ENCODE measurements at regions not wholly inside any gene's neighbourhood (a gene's known extent, or its start where the extent isn't known, plus 50 kb on each side); places are given as distances from the start of the nearest gene placed in this dataset.

GRCh38 chr2:215805493-215805892 is 207.9 kb downstream of the MREG start:
- TF ChIP-seq CDX4 (CRISPR knock-in tag; IDR thresholded peaks at IDR 0.05; ENCODE audit: borderline replicate concordance) (no peak), CTCF (IDR thresholded peaks at IDR 0.05) (no peak), MLX (CRISPR knock-in tag; IDR thresholded peaks at IDR 0.05) (no peak), FOXK1 (CRISPR knock-in tag; IDR thresholded peaks at IDR 0.05) (no peak), SOX15 (CRISPR knock-in tag; IDR thresholded peaks at IDR 0.05) (no peak), HMGA2 (CRISPR knock-in tag; IDR thresholded peaks at IDR 0.05) (no peak), SMAD3 (CRISPR knock-in tag; IDR thresholded peaks at IDR 0.05; ENCODE audit: borderline replicate concordance) (no peak)
- TF ChIP-seq, protein P1, sequence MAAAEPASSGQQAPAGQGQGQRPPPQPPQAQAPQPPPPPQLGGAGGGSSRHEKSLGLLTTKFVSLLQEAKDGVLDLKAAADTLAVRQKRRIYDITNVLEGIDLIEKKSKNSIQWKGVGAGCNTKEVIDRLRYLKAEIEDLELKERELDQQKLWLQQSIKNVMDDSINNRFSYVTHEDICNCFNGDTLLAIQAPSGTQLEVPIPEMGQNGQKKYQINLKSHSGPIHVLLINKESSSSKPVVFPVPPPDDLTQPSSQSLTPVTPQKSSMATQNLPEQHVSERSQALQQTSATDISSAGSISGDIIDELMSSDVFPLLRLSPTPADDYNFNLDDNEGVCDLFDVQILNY (CRISPR knock-in tag; IDR thresholded peaks at IDR 0.05) = no peak
- Mint-ChIP-seq H3K4me3 (no peak overlapping the region), H3K9me3 (peaks cover 4% of the 10 kb centered on the region; the same call in 1 of the 2 replicates), H3K36me3 (no peaks in the 10 kb centered on the region), H3K27ac (no peak overlapping the region), H3K27me3 (ENCODE audit: low read depth) (no peaks in the 10 kb centered on the region), H3K4me1 (peaks cover 19% of the 10 kb centered on the region)
- ATAC-seq (no peak), DNase-seq (ENCODE audit: low spot score) (no peak)
- POLR2A ChIA-PET = no interaction called here
- CTCF ChIA-PET = interaction anchor here (1.1 to 4.6 kb wide), 2 partner anchors 23 to 126 kb away, joined by 5 to 29 read pairs; no protein-coding TSS in a partner anchor

GRCh38 chr2:215803150-215803549 is 210.2 kb downstream of the MREG start:
- Mint-ChIP-seq H3K27ac (no peak overlapping the region), H3K36me3 (no peaks in the 10 kb centered on the region), H3K9me3 (peaks cover 4% of the 10 kb centered on the region; the same call in 1 of the 2 replicates), H3K27me3 (ENCODE audit: low read depth) (no peaks in the 10 kb centered on the region), H3K4me3 (no peak overlapping the region), H3K4me1 (peaks cover 7% of the 10 kb centered on the region)
- ChIA-PET POLR2A (no interaction called here), CTCF (interaction anchor here (1.3 kb wide), 1 partner anchor 25 kb away, joined by 5 read pairs; no protein-coding TSS in a partner anchor)
- DNase-seq (ENCODE audit: low spot score) (no peak), ATAC-seq (no peak)
- TF ChIP-seq, protein P2, sequence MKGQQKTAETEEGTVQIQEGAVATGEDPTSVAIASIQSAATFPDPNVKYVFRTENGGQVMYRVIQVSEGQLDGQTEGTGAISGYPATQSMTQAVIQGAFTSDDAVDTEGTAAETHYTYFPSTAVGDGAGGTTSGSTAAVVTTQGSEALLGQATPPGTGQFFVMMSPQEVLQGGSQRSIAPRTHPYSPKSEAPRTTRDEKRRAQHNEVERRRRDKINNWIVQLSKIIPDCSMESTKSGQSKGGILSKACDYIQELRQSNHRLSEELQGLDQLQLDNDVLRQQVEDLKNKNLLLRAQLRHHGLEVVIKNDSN (CRISPR knock-in tag; IDR thresholded peaks at IDR 0.05) = no peak
- TF ChIP-seq HMGA2 (CRISPR knock-in tag; IDR thresholded peaks at IDR 0.05) = no peak
- TF ChIP-seq ATF1 (CRISPR knock-in tag; IDR thresholded peaks at IDR 0.05) = no peak
- TF ChIP-seq PRRX2 (CRISPR knock-in tag; IDR thresholded peaks at IDR 0.05) = no peak
- TF ChIP-seq RORB (CRISPR knock-in tag; IDR thresholded peaks at IDR 0.05) = no peak

DNA sequence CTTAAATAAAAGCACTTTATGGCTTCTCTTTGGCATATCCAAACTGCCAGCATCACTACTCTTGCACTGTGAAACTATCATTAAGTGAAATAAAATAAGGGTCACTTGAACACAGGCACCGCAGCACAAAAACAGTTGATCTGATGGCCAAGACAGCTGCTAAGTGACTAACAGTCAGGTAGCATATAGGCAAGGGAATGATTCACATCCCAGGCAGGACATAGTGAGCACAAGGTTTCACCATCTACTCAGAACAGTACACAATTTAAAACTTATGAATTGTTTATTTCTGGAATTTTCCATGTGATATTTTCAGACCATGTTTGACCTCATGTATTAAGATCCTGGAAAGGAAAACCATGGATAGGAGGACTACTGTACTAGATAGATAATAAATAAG is 214.2 kb downstream of the MREG start:
- Mint-ChIP-seq H3K4me3 (no peak overlapping the region), H3K4me1 (peaks cover 26% of the 10 kb centered on the region), H3K36me3 (no peaks in the 10 kb centered on the region), H3K9me3 (peaks cover 4% of the 10 kb centered on the region; the same call in 1 of the 2 replicates), H3K27me3 (ENCODE audit: low read depth) (no peaks in the 10 kb centered on the region), H3K27ac (no peak overlapping the region)
- no peak for DNase-seq (ENCODE audit: low spot score)
- ChIA-PET CTCF (no interaction called here), POLR2A (no interaction called here)
- ATAC-seq = no peak
- TF ChIP-seq, protein P3, sequence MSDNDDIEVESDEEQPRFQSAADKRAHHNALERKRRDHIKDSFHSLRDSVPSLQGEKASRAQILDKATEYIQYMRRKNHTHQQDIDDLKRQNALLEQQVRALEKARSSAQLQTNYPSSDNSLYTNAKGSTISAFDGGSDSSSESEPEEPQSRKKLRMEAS (CRISPR knock-in tag; IDR thresholded peaks at IDR 0.05) = no peak
- no peak for TF ChIP-seq TEAD1 (CRISPR knock-in tag; IDR thresholded peaks at IDR 0.05)
- no peak for TF ChIP-seq MLX (CRISPR knock-in tag; IDR thresholded peaks at IDR 0.05)
- TF ChIP-seq TP53 (CRISPR knock-in tag; IDR thresholded peaks at IDR 0.05) = no peak
